Stomach (tissue), 4 donors: ENCODE measurements at regions not wholly inside any gene's neighbourhood (a gene's known extent, or its start where the extent isn't known, plus 50 kb on each side); places are given as distances from the start of the nearest gene placed in this dataset.

Experiments used
- POLR2A ChIP-seq, 4 donors: fragments of 450-650 bp; IDR thresholded peaks; one replicate each; pipeline ENCODE4 v1.6.1; 2016; ENCODE audit warnings: antibody characterized with exemption in 4 of 4, control low read depth in 2 of 4, mild to moderate bottlenecking in 1 of 4, moderate library complexity in 1 of 4
- POLR2AphosphoS5 ChIP-seq, 3 donors: sonication (generic); formaldehyde crosslinking; IDR thresholded peaks; one replicate each; pipeline ENCODE4 v1.6.1; 2016; ENCODE audit warnings: antibody characterized with exemption in 3 of 3
- TF ChIP-seq, protein P1 (sequence below), 7 experiments: fragments of 450-650 bp in 4 of 7; fragments of 200-600 bp in 3 of 7; sonication (generic) in 3 of 7; IDR thresholded peaks; one replicate each; pipeline ENCODE4 v1.5.1; 2016 to 2019; ENCODE audit warnings: antibody characterized with exemption in 7 of 7, control low read depth in 2 of 7, mild to moderate bottlenecking in 1 of 7

DNA sequence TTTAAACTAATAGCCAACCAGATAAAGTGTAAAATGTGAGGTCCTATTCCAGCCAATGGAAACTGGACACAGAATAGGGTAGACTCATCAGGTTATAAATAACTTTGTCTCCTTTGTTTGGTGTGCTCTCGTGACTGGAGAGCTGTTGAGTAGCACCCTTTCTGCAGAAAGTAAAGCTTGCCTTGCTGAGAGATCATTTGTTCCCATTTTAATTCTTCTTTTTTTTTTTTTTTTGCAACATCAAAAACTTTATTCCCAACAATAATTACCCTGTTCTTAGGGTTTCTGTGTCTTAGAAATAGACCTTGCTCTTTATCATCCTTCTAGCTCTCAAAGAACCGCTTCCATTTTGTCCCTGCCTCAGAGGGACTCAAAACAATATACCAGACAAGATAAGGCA lies 220.4 kb downstream of the FAM76B start:
- TF ChIP-seq POLR2A (IDR thresholded peaks at IDR 0.05) (no peak), POLR2AphosphoS5 (IDR thresholded peaks at IDR 0.05) (no peak)
- TF ChIP-seq, protein P1, sequence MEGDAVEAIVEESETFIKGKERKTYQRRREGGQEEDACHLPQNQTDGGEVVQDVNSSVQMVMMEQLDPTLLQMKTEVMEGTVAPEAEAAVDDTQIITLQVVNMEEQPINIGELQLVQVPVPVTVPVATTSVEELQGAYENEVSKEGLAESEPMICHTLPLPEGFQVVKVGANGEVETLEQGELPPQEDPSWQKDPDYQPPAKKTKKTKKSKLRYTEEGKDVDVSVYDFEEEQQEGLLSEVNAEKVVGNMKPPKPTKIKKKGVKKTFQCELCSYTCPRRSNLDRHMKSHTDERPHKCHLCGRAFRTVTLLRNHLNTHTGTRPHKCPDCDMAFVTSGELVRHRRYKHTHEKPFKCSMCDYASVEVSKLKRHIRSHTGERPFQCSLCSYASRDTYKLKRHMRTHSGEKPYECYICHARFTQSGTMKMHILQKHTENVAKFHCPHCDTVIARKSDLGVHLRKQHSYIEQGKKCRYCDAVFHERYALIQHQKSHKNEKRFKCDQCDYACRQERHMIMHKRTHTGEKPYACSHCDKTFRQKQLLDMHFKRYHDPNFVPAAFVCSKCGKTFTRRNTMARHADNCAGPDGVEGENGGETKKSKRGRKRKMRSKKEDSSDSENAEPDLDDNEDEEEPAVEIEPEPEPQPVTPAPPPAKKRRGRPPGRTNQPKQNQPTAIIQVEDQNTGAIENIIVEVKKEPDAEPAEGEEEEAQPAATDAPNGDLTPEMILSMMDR (IDR thresholded peaks at IDR 0.05) = no peak
